A549 (cell line): ENCODE measurements at regions not wholly inside any gene's neighbourhood (a gene's known extent, or its start where the extent isn't known, plus 50 kb on each side); places are given as distances from the start of the nearest gene placed in this dataset.

ENCODE experiments used
- ATAC-seq, 2 experiments: fragments of 200-7000 bp in 1 of 2; fragments of >200 bp in 1 of 2; cut with Nextera tagmentation in 1 of 2; cut with Tn5 transposase in 1 of 2; 3 replicates each; pipeline versions ENCODE4 v1.8.0 to v1.9.1; 2018 to 2020; ENCODE audit warnings: mild to moderate bottlenecking in 1 of 2, moderate library complexity in 1 of 2
- CTCF ChIA-PET: fragments of 300-600 bp; sonication (Branson Sonifier 250); formaldehyde crosslinking; extraction: SDS; loops from one replicate; lab custom pipeline; 2021; ENCODE audit warnings: antibody characterized with exemption, inconsistent platforms; lab: Yijun Ruan, JAX
- POLR2A ChIA-PET: fragments of 350-600 bp; formaldehyde crosslinking; extraction: SDS; loops from one replicate; lab custom pipeline; 2021; ENCODE audit warnings: antibody characterized with exemption, inconsistent platforms; lab: Yijun Ruan, JAX
- DNase-seq, 2 experiments: peaks; one replicate each; pipeline versions ENCODE4 v3.0.0 to v3.0.0-alpha.2; 2011 to 2016; ENCODE audit warnings: low read depth in 1 of 2, low spot score in 1 of 2
- FAIRE-seq: peaks from 2 replicates; lab custom pipeline; 2011; peaks lifted over from hg19 to GRCh38; lab: Jason Lieb, UNC
- H3K27ac ChIP-seq, 2 experiments: fragments of >200 bp; sonication (Bioruptor Twin); formaldehyde crosslinking; 3 replicates each; pipeline ENCODE4 v1.5.1; 2016 to 2017
- H3K4me1 ChIP-seq: fragments of >200 bp; sonication (Bioruptor Twin); formaldehyde crosslinking; 3 replicates; pipeline ENCODE4 v1.6.1; 2016
- H3K4me2 ChIP-seq: fragments of >200 bp; sonication (Bioruptor Twin); formaldehyde crosslinking; 3 replicates; pipeline ENCODE4 v1.6.1; 2016
- H3K4me3 ChIP-seq: fragments of >200 bp; sonication (Bioruptor Twin); formaldehyde crosslinking; 3 replicates; pipeline ENCODE4 v1.5.1; 2016
- H3K9me3 ChIP-seq: fragments of >200 bp; sonication (Bioruptor Twin); formaldehyde crosslinking; 3 replicates; pipeline ENCODE4 v1.6.1; 2016
- CBX8 ChIP-seq: fragments of 200-600 bp; sonication (generic); IDR thresholded peaks from 2 replicates; pipeline ENCODE4 v1.6.1; 2016
- EHMT2 ChIP-seq: fragments of 200-600 bp; sonication (generic); IDR thresholded peaks from 2 replicates; pipeline ENCODE4 v1.6.1; 2016; ENCODE audit warnings: antibody characterized with exemption, low read depth, mild to moderate bottlenecking, moderate library complexity
- FOSB ChIP-seq: fragments of 250-450 bp; sonication (Bioruptor Pico); IDR thresholded peaks from 2 replicates; pipeline ENCODE4 v1.5.0; 2020; ENCODE audit warnings: mild to moderate bottlenecking, moderate library complexity
- GATA3 ChIP-seq: IDR thresholded peaks from 2 replicates; pipeline ENCODE4 v1.6.1; 2012; ENCODE audit warnings: borderline replicate concordance
- HEYL ChIP-seq: fragments of 250-450 bp; sonication (Bioruptor Pico); IDR thresholded peaks from 2 replicates; pipeline ENCODE4 v1.8.0; 2021; ENCODE audit warnings: mild to moderate bottlenecking, moderate library complexity
- HOXB13 ChIP-seq: fragments of 250-450 bp; sonication (Bioruptor Pico); IDR thresholded peaks from 2 replicates; pipeline ENCODE4 v1.5.0; 2020; ENCODE audit warnings: low read depth, mild to moderate bottlenecking, moderate library complexity
- JUNB ChIP-seq: fragments of >200 bp; sonication (Bioruptor Twin); formaldehyde crosslinking; IDR thresholded peaks from 2 replicates; pipeline ENCODE4 v1.6.1; 2016
- KDM1A ChIP-seq: fragments of 200-600 bp; sonication (generic); IDR thresholded peaks from 2 replicates; pipeline ENCODE4 v1.6.1; 2016; ENCODE audit warnings: low read depth, mild to moderate bottlenecking
- MAZ ChIP-seq: fragments of 150-350 bp; IDR thresholded peaks from 2 replicates; pipeline ENCODE4 v1.6.1; 2014; ENCODE audit warnings: antibody characterized with exemption, low read depth, low read length, borderline replicate concordance
- NPAS2 ChIP-seq: fragments of 250-450 bp; sonication (Bioruptor Pico); IDR thresholded peaks from 2 replicates; pipeline ENCODE4 v1.8.0; 2022; ENCODE audit warnings: mild to moderate bottlenecking, moderate library complexity, borderline replicate concordance
- NR3C1 ChIP-seq: fragments of >200 bp; sonication (Bioruptor Twin); formaldehyde crosslinking; IDR thresholded peaks from 3 replicates; pipeline ENCODE4 v1.6.1; 2017
- PHF8 ChIP-seq: fragments of 200-600 bp; sonication (generic); IDR thresholded peaks from 2 replicates; pipeline ENCODE4 v1.6.1; 2016; ENCODE audit warnings: low read depth, mild to moderate bottlenecking, antibody characterized with exemption, moderate library complexity, borderline replicate concordance
- POLR2A ChIP-seq: IDR thresholded peaks from 2 replicates; pipeline ENCODE4 v1.6.1; 2012; ENCODE audit warnings: mild to moderate bottlenecking, low read length
- POLR2AphosphoS2 ChIP-seq: conservative IDR thresholded peaks from 2 replicates; pipeline ENCODE4 v1.6.1; 2012; ENCODE audit warnings: low read length, improper control_type of control experiment, inconsistent platforms
- RCOR1 ChIP-seq: fragments of 150-350 bp; IDR thresholded peaks from 2 replicates; pipeline ENCODE4 v1.6.1; 2014; ENCODE audit warnings: antibody characterized with exemption, low read length, low read depth
- RFX5 ChIP-seq: fragments of 450-650 bp; IDR thresholded peaks from 2 replicates; pipeline ENCODE4 v1.7.1; 2014; ENCODE audit warnings: antibody characterized with exemption, mild to moderate bottlenecking, moderate library complexity
- RNF2 ChIP-seq: fragments of 200-600 bp; sonication (generic); IDR thresholded peaks from 2 replicates; pipeline ENCODE4 v1.6.1; 2016; ENCODE audit warnings: low read depth, mild to moderate bottlenecking, antibody characterized with exemption, moderate library complexity, borderline replicate concordance
- SREBF2 ChIP-seq: fragments of 450-650 bp; IDR thresholded peaks from 2 replicates; pipeline ENCODE4 v1.6.1; 2014; ENCODE audit warnings: mild to moderate bottlenecking, moderate library complexity
- ZC3H11A ChIP-seq: fragments of 450-650 bp; IDR thresholded peaks from 2 replicates; pipeline ENCODE4 v1.6.1; 2014; ENCODE audit warnings: antibody characterized with exemption, mild to moderate bottlenecking
- WGBS: methylation state at CpG from one replicate; pipeline ENCODE4 v1.1.6; 2017; ENCODE audit errors: missing lambda C conversion rate; 5-methylcytosine and 5-hydroxymethylcytosine counted together
- TF ChIP-seq, protein P1 (sequence below): fragments of >200 bp; sonication (Bioruptor Twin); formaldehyde crosslinking; IDR thresholded peaks from 2 replicates; pipeline ENCODE4 v1.6.1; 2016
- TF ChIP-seq, protein P2 (sequence below): fragments of >200 bp; sonication (Bioruptor Twin); formaldehyde crosslinking; IDR thresholded peaks from 3 replicates; pipeline ENCODE4 v1.6.1; 2016
- TF ChIP-seq, protein P3 (sequence below): fragments of >200 bp; sonication (Bioruptor Twin); formaldehyde crosslinking; IDR thresholded peaks from 3 replicates; pipeline ENCODE4 v1.5.1; 2016
- TF ChIP-seq, protein P4 (sequence below): IDR thresholded peaks from 2 replicates; pipeline ENCODE4 v1.6.1; 2012

DNA sequence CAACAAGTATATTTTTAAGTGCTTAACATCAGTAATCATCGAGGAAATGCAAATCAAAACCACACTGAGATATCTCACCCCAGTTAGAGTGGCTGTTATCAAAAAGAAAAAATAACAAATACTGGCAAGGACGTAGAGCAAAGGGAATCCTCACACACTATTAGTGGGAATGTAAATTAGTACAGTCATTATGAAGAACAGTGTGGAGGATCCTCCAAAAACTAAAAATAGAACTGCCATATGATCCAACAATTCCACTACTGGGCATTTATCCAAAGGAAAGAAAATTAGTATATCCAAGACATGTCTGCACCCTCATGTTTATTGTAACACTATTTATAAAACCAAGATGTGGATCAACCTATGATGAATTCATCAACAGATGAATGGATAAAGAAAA lies 149.0 kb upstream of the PWP1 start:
- ChIA-PET CTCF (no interaction called here), POLR2A (no interaction called here)
- Histone ChIP-seq H3K27ac (no peak overlapping the region), H3K9me3 (no peaks in the 10 kb centered on the region), H3K4me1 (no peaks in the 10 kb centered on the region), H3K4me3 (no peak overlapping the region), H3K4me2 (no peak overlapping the region)
- no peak for TF ChIP-seq MAZ
- TF ChIP-seq FOSB (CRISPR knock-in tag) = no peak
- no peak for TF ChIP-seq NPAS2 (CRISPR knock-in tag)
- TF ChIP-seq RCOR1 = no peak
- no peak for TF ChIP-seq POLR2AphosphoS2
- TF ChIP-seq CBX8 = no peak
- TF ChIP-seq, protein P1, sequence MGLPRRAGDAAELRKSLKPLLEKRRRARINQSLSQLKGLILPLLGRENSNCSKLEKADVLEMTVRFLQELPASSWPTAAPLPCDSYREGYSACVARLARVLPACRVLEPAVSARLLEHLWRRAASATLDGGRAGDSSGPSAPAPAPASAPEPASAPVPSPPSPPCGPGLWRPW = no peak
- TF ChIP-seq SREBF2 = no peak
- no peak for TF ChIP-seq RFX5
- TF ChIP-seq ZC3H11A = no peak
- no peak for TF ChIP-seq POLR2A
- no peak for TF ChIP-seq NR3C1
- TF ChIP-seq, protein P2, sequence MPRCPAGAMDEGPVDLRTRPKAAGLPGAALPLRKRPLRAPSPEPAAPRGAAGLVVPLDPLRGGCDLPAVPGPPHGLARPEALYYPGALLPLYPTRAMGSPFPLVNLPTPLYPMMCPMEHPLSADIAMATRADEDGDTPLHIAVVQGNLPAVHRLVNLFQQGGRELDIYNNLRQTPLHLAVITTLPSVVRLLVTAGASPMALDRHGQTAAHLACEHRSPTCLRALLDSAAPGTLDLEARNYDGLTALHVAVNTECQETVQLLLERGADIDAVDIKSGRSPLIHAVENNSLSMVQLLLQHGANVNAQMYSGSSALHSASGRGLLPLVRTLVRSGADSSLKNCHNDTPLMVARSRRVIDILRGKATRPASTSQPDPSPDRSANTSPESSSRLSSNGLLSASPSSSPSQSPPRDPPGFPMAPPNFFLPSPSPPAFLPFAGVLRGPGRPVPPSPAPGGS = no peak
- TF ChIP-seq HOXB13 (CRISPR knock-in tag) = no peak
- no peak for TF ChIP-seq JUNB
- TF ChIP-seq, protein P3, sequence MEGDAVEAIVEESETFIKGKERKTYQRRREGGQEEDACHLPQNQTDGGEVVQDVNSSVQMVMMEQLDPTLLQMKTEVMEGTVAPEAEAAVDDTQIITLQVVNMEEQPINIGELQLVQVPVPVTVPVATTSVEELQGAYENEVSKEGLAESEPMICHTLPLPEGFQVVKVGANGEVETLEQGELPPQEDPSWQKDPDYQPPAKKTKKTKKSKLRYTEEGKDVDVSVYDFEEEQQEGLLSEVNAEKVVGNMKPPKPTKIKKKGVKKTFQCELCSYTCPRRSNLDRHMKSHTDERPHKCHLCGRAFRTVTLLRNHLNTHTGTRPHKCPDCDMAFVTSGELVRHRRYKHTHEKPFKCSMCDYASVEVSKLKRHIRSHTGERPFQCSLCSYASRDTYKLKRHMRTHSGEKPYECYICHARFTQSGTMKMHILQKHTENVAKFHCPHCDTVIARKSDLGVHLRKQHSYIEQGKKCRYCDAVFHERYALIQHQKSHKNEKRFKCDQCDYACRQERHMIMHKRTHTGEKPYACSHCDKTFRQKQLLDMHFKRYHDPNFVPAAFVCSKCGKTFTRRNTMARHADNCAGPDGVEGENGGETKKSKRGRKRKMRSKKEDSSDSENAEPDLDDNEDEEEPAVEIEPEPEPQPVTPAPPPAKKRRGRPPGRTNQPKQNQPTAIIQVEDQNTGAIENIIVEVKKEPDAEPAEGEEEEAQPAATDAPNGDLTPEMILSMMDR = no peak
- no peak for TF ChIP-seq KDM1A
- TF ChIP-seq GATA3 = no peak
- TF ChIP-seq EHMT2 = no peak
- no peak for TF ChIP-seq PHF8
- FAIRE-seq (no peak), ATAC-seq (no peak), DNase-seq (no peak)
- 35% methylated on average over 2 of the region's 2 CpGs for WGBS

DNA sequence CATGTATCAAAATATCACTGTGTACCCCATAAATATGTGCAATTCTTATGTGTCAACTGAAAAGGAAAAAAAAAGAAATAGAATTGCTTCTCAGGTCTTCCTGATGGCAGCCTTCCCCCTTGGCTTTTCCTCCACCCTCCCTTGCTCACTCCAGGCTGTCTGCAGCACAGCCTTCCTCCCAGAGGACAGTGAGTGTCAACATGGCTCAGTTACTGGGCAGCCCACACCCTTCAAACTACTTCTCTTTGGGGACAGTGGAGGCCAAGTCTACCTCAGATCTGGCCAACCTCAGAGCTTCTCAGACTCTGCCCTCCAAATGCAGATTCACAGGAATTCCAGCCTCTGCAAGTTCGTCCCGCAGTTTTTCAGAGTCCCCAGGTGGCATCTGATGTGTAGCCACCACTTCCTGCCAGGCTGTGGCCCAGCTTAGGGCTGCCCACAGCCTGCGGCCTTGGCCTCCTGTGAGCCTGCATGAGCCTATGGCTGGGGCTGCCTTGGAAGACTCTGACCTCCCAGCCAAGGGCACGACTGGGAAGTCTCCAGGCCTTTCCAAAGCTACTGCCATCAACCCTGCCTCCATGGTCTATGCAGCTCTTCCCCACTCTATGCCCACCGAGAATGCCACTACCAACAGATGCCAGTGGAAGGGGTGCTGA lies 148.0 kb upstream of the PWP1 start:
- 69% methylated on average over 5 of the region's 5 CpGs for WGBS
- CTCF ChIA-PET = interaction anchor here (1.2 kb wide), 1 partner anchor 411 kb away, joined by 3 read pairs; no protein-coding TSS in a partner anchor
- H3K4me2 ChIP-seq = no peak overlapping the region
- no peak for TF ChIP-seq HEYL (CRISPR knock-in tag)
- TF ChIP-seq RNF2 = no peak
- TF ChIP-seq, protein P4, sequence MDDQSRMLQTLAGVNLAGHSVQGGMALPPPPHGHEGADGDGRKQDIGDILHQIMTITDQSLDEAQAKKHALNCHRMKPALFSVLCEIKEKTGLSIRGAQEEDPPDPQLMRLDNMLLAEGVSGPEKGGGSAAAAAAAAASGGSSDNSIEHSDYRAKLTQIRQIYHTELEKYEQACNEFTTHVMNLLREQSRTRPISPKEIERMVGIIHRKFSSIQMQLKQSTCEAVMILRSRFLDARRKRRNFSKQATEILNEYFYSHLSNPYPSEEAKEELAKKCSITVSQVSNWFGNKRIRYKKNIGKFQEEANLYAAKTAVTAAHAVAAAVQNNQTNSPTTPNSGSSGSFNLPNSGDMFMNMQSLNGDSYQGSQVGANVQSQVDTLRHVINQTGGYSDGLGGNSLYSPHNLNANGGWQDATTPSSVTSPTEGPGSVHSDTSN = no peak
- TF ChIP-seq NPAS2 (CRISPR knock-in tag) = no peak
- TF ChIP-seq, all 56 proteins: peak for 0
- FAIRE-seq (no peak), DNase-seq (no peak), ATAC-seq (no peak; a peak in 1 of 6 replicates)
- no peaks in the 10 kb centered on the region for H3K4me1 ChIP-seq
- no peak overlapping the region for H3K4me3 ChIP-seq
- H3K9me3 ChIP-seq = no peaks in the 10 kb centered on the region
- POLR2A ChIA-PET = no interaction called here
- no peak overlapping the region for H3K27ac ChIP-seq
